Activated CD8-positive, alpha-beta T cell treated with anti-CD3 and anti-CD28 coated beads for 36 hours (primary cell): ENCODE measurements at regions not wholly inside any gene's neighbourhood (a gene's known extent, or its start where the extent isn't known, plus 50 kb on each side); places are given as distances from the start of the nearest gene placed in this dataset.

Experiments used
- ATAC-seq: fragments of 200-7000 bp; cut with Tn5 transposase; one replicate; pipeline ENCODE4 v1.10.0; 2021; ENCODE audit warnings: mild to moderate bottlenecking, moderate library complexity
- CTCF ChIA-PET: fragments of 350-600 bp; sonication (Branson Sonifier 250); formaldehyde crosslinking; loops from one replicate; lab custom pipeline; 2021; ENCODE audit warnings: antibody characterized with exemption; lab: Charles Lee
- POLR2A ChIA-PET: fragments of 350-600 bp; sonication (Branson Sonifier 250); formaldehyde crosslinking; loops from one replicate; lab custom pipeline; 2021; ENCODE audit warnings: antibody characterized with exemption; lab: Charles Lee
- DNase-seq: peaks from one replicate; pipeline ENCODE4 v3.0.0-alpha.2; 2020
- H3K27ac Mint-ChIP-seq: one replicate; pipeline ENCODE4 v1.8.0; 2021; ENCODE audit warnings: mild to moderate bottlenecking, mixed read lengths
- H3K27me3 Mint-ChIP-seq: one replicate; pipeline ENCODE4 v1.8.0; 2021; ENCODE audit warnings: mixed read lengths
- H3K36me3 Mint-ChIP-seq: one replicate; pipeline ENCODE4 v1.8.0; 2021; ENCODE audit warnings: low read depth, mixed read lengths
- H3K4me1 Mint-ChIP-seq: one replicate; pipeline ENCODE4 v1.8.0; 2021; ENCODE audit warnings: low read depth, mixed read lengths
- H3K4me3 Mint-ChIP-seq: one replicate; pipeline ENCODE4 v1.8.0; 2021; ENCODE audit warnings: mild to moderate bottlenecking, moderate library complexity, mixed read lengths
- H3K9me3 Mint-ChIP-seq: one replicate; pipeline ENCODE4 v1.8.0; 2021; ENCODE audit warnings: mixed read lengths
- intact Hi-C: fragments of 100-400 bp; cut with micrococcal nuclease; formaldehyde crosslinking; loops from one replicate; pipeline ENCODE4 v1.10.0; 2022
- TF ChIP-seq, protein P1 (sequence below): fragments of 200-600 bp; IDR thresholded peaks from one replicate; pipeline ENCODE4 v1.8.0; 2022; ENCODE audit warnings: antibody characterized with exemption, mild to moderate bottlenecking

DNA sequence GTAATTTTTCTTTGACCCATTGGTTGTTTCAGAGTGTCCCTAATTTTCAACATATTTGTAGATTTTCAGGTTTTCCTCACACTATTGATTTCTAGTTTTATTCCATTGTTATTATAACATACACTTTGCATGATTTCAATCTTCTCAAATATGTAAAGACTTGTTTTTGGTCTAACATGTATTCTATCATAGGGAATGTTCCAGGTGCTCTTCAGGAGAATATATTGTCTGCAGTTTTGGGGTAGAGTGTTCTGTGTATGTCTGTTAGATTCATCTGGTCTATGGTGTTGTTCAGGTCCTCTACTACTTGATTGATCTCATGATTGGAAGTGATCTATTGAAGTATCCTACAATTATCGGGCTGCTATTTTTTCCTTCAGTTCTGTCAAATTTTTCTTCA is 440.9 kb upstream of the MIR17HG start:
- Mint-ChIP-seq H3K27ac (no peak overlapping the region), H3K9me3 (peaks cover 9% of the 10 kb centered on the region), H3K27me3 (no peaks in the 10 kb centered on the region), H3K4me1 (no peaks in the 10 kb centered on the region), H3K36me3 (no peaks in the 10 kb centered on the region), H3K4me3 (no peak overlapping the region)
- ChIA-PET CTCF (no interaction called here), POLR2A (no interaction called here)
- TF ChIP-seq, protein P1, sequence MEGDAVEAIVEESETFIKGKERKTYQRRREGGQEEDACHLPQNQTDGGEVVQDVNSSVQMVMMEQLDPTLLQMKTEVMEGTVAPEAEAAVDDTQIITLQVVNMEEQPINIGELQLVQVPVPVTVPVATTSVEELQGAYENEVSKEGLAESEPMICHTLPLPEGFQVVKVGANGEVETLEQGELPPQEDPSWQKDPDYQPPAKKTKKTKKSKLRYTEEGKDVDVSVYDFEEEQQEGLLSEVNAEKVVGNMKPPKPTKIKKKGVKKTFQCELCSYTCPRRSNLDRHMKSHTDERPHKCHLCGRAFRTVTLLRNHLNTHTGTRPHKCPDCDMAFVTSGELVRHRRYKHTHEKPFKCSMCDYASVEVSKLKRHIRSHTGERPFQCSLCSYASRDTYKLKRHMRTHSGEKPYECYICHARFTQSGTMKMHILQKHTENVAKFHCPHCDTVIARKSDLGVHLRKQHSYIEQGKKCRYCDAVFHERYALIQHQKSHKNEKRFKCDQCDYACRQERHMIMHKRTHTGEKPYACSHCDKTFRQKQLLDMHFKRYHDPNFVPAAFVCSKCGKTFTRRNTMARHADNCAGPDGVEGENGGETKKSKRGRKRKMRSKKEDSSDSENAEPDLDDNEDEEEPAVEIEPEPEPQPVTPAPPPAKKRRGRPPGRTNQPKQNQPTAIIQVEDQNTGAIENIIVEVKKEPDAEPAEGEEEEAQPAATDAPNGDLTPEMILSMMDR, result no peak
- intact Hi-C loops, result no loop called here
- no peak for DNase-seq
- no peak for ATAC-seq

DNA sequence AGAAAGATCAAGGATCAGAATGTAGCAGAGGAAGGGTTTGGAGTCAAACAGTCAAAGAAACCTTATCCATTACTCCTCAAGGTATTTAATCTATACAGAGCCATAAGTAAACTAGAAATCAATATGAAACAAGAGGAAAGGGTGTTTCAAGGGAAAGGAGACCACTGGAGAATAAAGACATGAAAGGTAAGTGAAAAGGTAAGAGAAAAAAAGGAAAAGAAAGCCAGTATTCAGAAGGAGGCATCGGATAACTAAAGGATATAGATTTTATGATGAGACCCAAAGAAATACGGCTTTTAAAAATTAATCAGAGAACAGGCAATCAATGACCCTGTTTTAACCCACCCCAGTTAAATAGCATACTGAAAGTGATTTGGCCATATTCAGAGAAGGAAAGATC is 438.7 kb upstream of the MIR17HG start:
- intact Hi-C loops, result no loop called here
- Mint-ChIP-seq H3K36me3 (no peaks in the 10 kb centered on the region), H3K4me1 (no peaks in the 10 kb centered on the region), H3K27me3 (no peaks in the 10 kb centered on the region), H3K4me3 (no peak overlapping the region), H3K27ac (no peak overlapping the region), H3K9me3 (peaks cover 9% of the 10 kb centered on the region)
- ChIA-PET CTCF (no interaction called here), POLR2A (no interaction called here)
- no peak for DNase-seq
- no peak for ATAC-seq
- TF ChIP-seq, protein P1, result no peak

DNA sequence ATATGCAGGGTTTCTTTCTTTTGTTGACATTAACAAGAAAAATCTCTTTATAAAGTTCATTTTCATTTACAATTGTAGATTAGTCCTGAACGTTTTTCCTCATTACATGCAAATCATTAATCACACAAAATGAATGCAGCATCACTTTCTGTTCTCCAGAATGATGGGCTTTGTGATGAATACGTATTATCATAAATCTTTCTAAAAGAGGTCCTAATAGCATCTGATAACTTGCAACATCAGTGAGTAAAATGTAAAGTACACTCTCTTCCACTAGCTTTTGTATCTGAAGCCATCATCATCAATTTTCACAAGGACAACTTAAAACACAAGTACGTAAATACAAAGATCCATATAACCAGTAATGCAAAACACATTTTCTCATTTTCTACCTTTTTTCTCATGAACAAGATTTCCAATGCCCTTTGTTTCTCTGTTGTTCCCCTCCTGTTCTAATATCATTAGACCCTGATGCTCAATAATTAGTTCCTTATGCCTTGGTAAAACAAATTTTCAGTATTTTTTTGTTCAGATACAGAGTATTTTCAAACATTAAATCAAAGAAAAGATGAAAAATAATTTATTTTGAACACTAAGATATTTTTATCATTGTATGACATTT is 437.4 kb upstream of the MIR17HG start:
- ChIA-PET POLR2A (no interaction called here), CTCF (no interaction called here)
- intact Hi-C loops, result no loop called here
- DNase-seq (no peak), ATAC-seq (no peak)
- H3K36me3 Mint-ChIP-seq, result no peaks in the 10 kb centered on the region
- peaks cover 9% of the 10 kb centered on the region for H3K9me3 Mint-ChIP-seq
- TF ChIP-seq, protein P1, result no peak
- H3K27me3 Mint-ChIP-seq, result no peaks in the 10 kb centered on the region
- H3K4me1 Mint-ChIP-seq, result no peaks in the 10 kb centered on the region
- no peak overlapping the region for H3K4me3 Mint-ChIP-seq
- no peak overlapping the region for H3K27ac Mint-ChIP-seq

DNA sequence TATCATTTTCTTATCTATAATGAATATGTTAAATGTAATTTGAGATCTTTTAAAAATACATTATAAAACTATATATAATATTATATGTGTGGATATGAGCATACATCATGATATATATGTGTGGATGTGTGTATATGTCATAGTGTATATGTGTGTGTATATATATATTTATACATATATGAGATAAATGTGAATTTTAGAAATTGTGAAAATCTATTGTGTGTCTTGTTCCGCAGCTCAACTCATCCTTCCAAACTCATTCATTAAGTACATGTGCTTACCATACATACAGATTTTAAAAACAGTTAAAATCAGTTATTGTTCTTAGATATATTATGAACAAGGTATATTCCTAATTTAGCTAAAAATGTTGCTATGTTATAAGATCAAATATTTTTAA is 435.2 kb upstream of the MIR17HG start:
- no peak overlapping the region for H3K4me3 Mint-ChIP-seq
- no peak for DNase-seq
- H3K27ac Mint-ChIP-seq, result no peak overlapping the region
- ATAC-seq, result no peak
- CTCF ChIA-PET, result no interaction called here
- TF ChIP-seq, protein P1, result no peak
- no peaks in the 10 kb centered on the region for H3K36me3 Mint-ChIP-seq
- H3K9me3 Mint-ChIP-seq, result no peaks in the 10 kb centered on the region
- no peaks in the 10 kb centered on the region for H3K27me3 Mint-ChIP-seq
- POLR2A ChIA-PET, result no interaction called here
- no peaks in the 10 kb centered on the region for H3K4me1 Mint-ChIP-seq
- intact Hi-C loops, result no loop called here

DNA sequence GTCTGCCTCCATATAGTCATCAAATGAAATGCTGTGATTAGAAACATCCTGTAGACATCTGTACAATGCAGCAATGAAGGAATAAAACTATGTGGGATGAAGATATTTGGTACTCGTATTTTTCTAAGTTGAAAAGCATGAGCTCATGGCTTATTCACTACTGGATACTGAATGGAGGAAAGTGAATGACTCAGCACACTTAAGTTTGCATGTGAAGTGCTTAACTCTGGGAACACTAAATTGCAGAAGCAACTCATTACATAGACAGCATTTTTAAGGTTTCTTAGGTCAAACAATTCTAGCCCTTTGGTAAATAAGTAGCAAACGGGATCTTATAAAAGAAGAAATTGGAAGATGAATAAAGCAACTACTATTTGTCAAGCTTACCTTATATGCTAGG is 429.0 kb upstream of the MIR17HG start:
- peaks cover 8% of the 10 kb centered on the region for H3K9me3 Mint-ChIP-seq
- CTCF ChIA-PET, result no interaction called here
- H3K27ac Mint-ChIP-seq, result no peak overlapping the region
- ATAC-seq (no peak), DNase-seq (no peak)
- POLR2A ChIA-PET, result no interaction called here
- H3K4me3 Mint-ChIP-seq, result no peak overlapping the region
- H3K27me3 Mint-ChIP-seq, result no peaks in the 10 kb centered on the region
- intact Hi-C loops, result no loop called here
- no peaks in the 10 kb centered on the region for H3K36me3 Mint-ChIP-seq
- no peaks in the 10 kb centered on the region for H3K4me1 Mint-ChIP-seq
- TF ChIP-seq, protein P1, result no peak
